Bronchial epithelial cell (primary cell): ENCODE measurements at regions not wholly inside any gene's neighbourhood (a gene's known extent, or its start where the extent isn't known, plus 50 kb on each side); places are given as distances from the start of the nearest gene placed in this dataset.

Source experiments
- DNase-seq: peaks from one replicate; pipeline ENCODE4 v3.0.0-alpha.2; 2010; ENCODE audit warnings: low read depth
- FAIRE-seq: peaks from 2 replicates; lab custom pipeline; 2011; peaks lifted over from hg19 to GRCh38; lab: Jason Lieb, UNC
- H3K27me3 ChIP-seq: 2 replicates; pipeline ENCODE4 v1.5.1; 2011; ENCODE audit warnings: low read length; ENCODE audit not compliant: control insufficient read depth, insufficient read depth
- H3K36me3 ChIP-seq: 2 replicates; pipeline ENCODE4 v1.5.1; 2011; ENCODE audit warnings: low read length; ENCODE audit not compliant: control insufficient read depth, insufficient read depth
- H3K4me3 ChIP-seq: 2 replicates; pipeline ENCODE4 v1.5.1; 2011; ENCODE audit warnings: mild to moderate bottlenecking, low read depth, low read length, control low read depth
- CTCF ChIP-seq: IDR thresholded peaks from 2 replicates; pipeline ENCODE4 v1.5.1; 2011; ENCODE audit warnings: mild to moderate bottlenecking, moderate library complexity, low read length, control low read depth, inconsistent platforms; ENCODE audit not compliant: insufficient read depth, severe bottlenecking

GRCh38 chr5:25393957-25394356 is 749.2 kb upstream of the CDH10 start:
- Histone ChIP-seq H3K36me3 (no peaks in the 10 kb centered on the region), H3K4me3 (no peak overlapping the region), H3K27me3 (no peaks in the 10 kb centered on the region)
- FAIRE-seq (no peak), DNase-seq (no peak)
- no peak for TF ChIP-seq CTCF

GRCh38 chr5:25393256-25393655 is 748.5 kb upstream of the CDH10 start:
- Histone ChIP-seq H3K27me3 (no peaks in the 10 kb centered on the region), H3K36me3 (no peaks in the 10 kb centered on the region), H3K4me3 (no peak overlapping the region)
- no peak for TF ChIP-seq CTCF
- DNase-seq (no peak), FAIRE-seq (no peak)

DNA sequence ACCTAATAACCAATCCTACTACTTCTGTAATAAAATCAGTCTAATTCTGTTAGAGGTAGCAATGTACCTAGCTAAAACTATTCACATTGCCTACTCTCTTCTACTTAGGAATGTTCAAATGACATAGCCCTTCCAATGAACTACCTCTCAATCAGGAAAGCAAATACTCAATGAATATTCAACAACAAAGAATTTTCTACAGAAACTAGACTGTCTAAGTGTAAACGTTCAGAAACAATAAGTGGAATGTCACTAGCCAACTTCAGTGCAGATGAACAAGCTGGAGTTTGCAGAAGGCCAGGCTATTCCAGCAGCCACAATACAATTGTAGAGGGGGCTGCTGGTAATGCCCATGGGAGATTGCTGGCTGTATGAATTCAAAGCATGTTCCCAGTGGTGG is 743.2 kb upstream of the CDH10 start:
- Histone ChIP-seq H3K4me3 (no peak overlapping the region), H3K27me3 (no peaks in the 10 kb centered on the region), H3K36me3 (no peaks in the 10 kb centered on the region)
- FAIRE-seq, result no peak
- no peak for TF ChIP-seq CTCF
- DNase-seq, result no peak

- DNase-seq (no peak), FAIRE-seq (no peak)
- TF ChIP-seq CTCF, result no peak
These were observed 718.0 kb upstream of the CDH10 start for GRCh38 chr5:25362799-25363198.

DNA sequence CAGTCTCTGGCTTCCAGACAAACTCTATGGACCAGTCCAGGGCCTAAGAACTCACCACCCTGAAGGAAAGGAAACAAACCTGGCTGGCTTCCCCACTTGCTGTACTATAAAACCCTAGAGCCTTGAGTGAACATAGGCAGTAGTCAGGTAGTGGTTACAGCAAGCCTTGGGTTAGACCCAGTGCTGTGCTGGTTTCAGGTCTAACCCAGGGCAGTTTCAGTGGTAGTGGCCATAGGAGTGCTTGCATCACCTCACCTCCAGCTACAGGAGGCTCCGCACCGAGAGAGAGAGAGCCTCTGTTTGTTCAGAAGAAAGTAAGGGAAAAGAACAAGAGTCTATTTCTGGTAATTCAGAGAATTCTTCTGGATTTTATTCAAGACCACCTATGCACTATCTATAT is 714.1 kb upstream of the CDH10 start:
- Histone ChIP-seq H3K4me3 (no peak overlapping the region), H3K36me3 (no peaks in the 10 kb centered on the region), H3K27me3 (no peaks in the 10 kb centered on the region)
- FAIRE-seq (no peak), DNase-seq (no peak)
- no peak for TF ChIP-seq CTCF

More at GRCh38 chr5:25362799-25363198, 718.0 kb upstream of the CDH10 start:
- H3K27me3 ChIP-seq, result no peaks in the 10 kb centered on the region
- no peaks in the 10 kb centered on the region for H3K36me3 ChIP-seq
- no peak overlapping the region for H3K4me3 ChIP-seq

GRCh38 chr5:25357605-25358004 is 712.8 kb upstream of the CDH10 start:
- Histone ChIP-seq H3K27me3 (no peaks in the 10 kb centered on the region), H3K4me3 (no peak overlapping the region), H3K36me3 (no peaks in the 10 kb centered on the region)
- TF ChIP-seq CTCF, result no peak
- no peak for DNase-seq
- FAIRE-seq, result peak; percentile 40
